H1 (cell line): ENCODE measurements at regions not wholly inside any gene's neighbourhood (a gene's known extent, or its start where the extent isn't known, plus 50 kb on each side); places are given as distances from the start of the nearest gene placed in this dataset.
"Not testable (repeated sequence)": the region's sequence is repeated elsewhere in the genome, so short reads cannot be mapped to it uniquely, and the experiment has no call there.

Experiments
- CTCF ChIA-PET: fragments of 300-600 bp; sonication (Branson Sonifier 250); formaldehyde crosslinking; loops from one replicate; lab custom pipeline; 2021; ENCODE audit not compliant: partially characterized antibody; lab: Charles Lee
- POLR2A ChIA-PET: fragments of 300-600 bp; sonication (Branson Sonifier 250); formaldehyde crosslinking; loops from one replicate; lab custom pipeline; 2021; ENCODE audit warnings: inconsistent platforms; ENCODE audit not compliant: partially characterized antibody; lab: Charles Lee
- DNase-seq, 2 experiments: peaks; one replicate each; pipeline versions ENCODE4 v3.0.0 to v3.0.0-alpha.2; 2010 to 2022; ENCODE audit warnings: low spot score in 2 of 2, low read depth in 1 of 2, mixed read lengths in 1 of 2
- FAIRE-seq: peaks from 2 replicates; lab custom pipeline; 2011; peaks lifted over from hg19 to GRCh38; lab: Jason Lieb, UNC
- H2AFZ ChIP-seq: 2 replicates; pipeline ENCODE4 v1.8.1; 2012; ENCODE audit warnings: low read length, inconsistent platforms
- H2AK5ac ChIP-seq: 2 replicates; pipeline ENCODE4 v1.6.1; 2013; ENCODE audit warnings: low read depth, low read length
- H2BK120ac ChIP-seq: replicated peaks from 2 replicates; pipeline ENCODE3; 2013; ENCODE audit warnings: low read depth, low read length, inconsistent platforms
- H2BK12ac ChIP-seq: 2 replicates; pipeline ENCODE4 v1.6.1; 2013; ENCODE audit warnings: low read depth, low read length
- H2BK15ac ChIP-seq: 2 replicates; pipeline ENCODE4 v1.6.1; 2013; ENCODE audit warnings: low read length
- H2BK20ac ChIP-seq: 2 replicates; pipeline ENCODE4 v1.6.1; 2013; ENCODE audit warnings: low read length
- H2BK5ac ChIP-seq: 2 replicates; pipeline ENCODE4 v1.6.1; 2013; ENCODE audit warnings: low read depth, low read length
- H3K14ac ChIP-seq: 2 replicates; pipeline ENCODE4 v1.6.1; 2013; ENCODE audit warnings: inconsistent platforms; ENCODE audit not compliant: insufficient read length
- H3K18ac ChIP-seq: 2 replicates; pipeline ENCODE4 v1.6.1; 2013; ENCODE audit warnings: low read length; ENCODE audit errors: extremely low read depth
- H3K23ac ChIP-seq: 2 replicates; pipeline ENCODE4 v1.6.1; 2013; ENCODE audit warnings: inconsistent platforms; ENCODE audit not compliant: insufficient read length
- H3K23me2 ChIP-seq: 2 replicates; pipeline ENCODE4 v1.6.1; 2013; ENCODE audit warnings: low read depth, low read length
- H3K27ac ChIP-seq: 2 replicates; pipeline ENCODE4 v1.6.1; 2011; ENCODE audit warnings: low read depth, low read length, inconsistent platforms
- H3K27me3 ChIP-seq, 4 experiments: replicated peaks in 1 of 4; 1 replicate in 1 of 4; 2 replicates in 3 of 4; pipeline versions ENCODE4 v1.6.1 to v1.8.1; 2011 to 2013; ENCODE audit warnings: low read length in 3 of 4, mild to moderate bottlenecking in 3 of 4, inconsistent platforms in 2 of 4, mixed read lengths in 2 of 4, moderate library complexity in 1 of 4; ENCODE audit not compliant: control insufficient read depth in 3 of 4, insufficient read depth in 3 of 4; ENCODE audit errors: extremely low read depth in 1 of 4
- H3K36me3 ChIP-seq, 4 experiments: 2 replicates each; pipeline versions ENCODE4 v1.6.1 to v1.8.1; 2011 to 2013; ENCODE audit warnings: mild to moderate bottlenecking in 4 of 4, low read length in 3 of 4, moderate library complexity in 2 of 4, control low read depth in 1 of 4, inconsistent platforms in 1 of 4; ENCODE audit not compliant: insufficient read depth in 4 of 4, control insufficient read depth in 2 of 4
- H3K4ac ChIP-seq: replicated peaks from 2 replicates; pipeline ENCODE3; 2013; ENCODE audit warnings: low read length, low read depth, mixed read lengths, inconsistent platforms; ENCODE audit not compliant: insufficient read length
- H3K4me1 ChIP-seq, 4 experiments: replicated peaks in 1 of 4; 1 replicate in 1 of 4; 2 replicates in 3 of 4; pipeline versions ENCODE4 v1.6.1 to v1.8.1; 2011 to 2013; ENCODE audit warnings: low read length in 3 of 4, inconsistent platforms in 2 of 4, mixed read lengths in 1 of 4; ENCODE audit not compliant: insufficient read depth in 4 of 4, control insufficient read depth in 3 of 4
- H3K4me2 ChIP-seq, 2 experiments: 2 replicates each; pipeline versions ENCODE4 v1.6.1 to v1.8.1; 2011 to 2013; ENCODE audit warnings: low read depth in 2 of 2, low read length in 2 of 2, control low read depth in 1 of 2, inconsistent platforms in 1 of 2, mild to moderate bottlenecking in 1 of 2; ENCODE audit not compliant: insufficient read depth in 1 of 2
- H3K4me3 ChIP-seq, 4 experiments: fragments of 200-600, 300-600 bp in 1 of 4; sonication (generic), shearing (Covaris generic), sonication (Bioruptor Twin) in 1 of 4; 2 replicates each; pipeline versions ENCODE4 v1.5.1 to v1.8.1; 2011 to 2016; ENCODE audit warnings: low read length in 4 of 4, low read depth in 3 of 4, control low read depth in 2 of 4, inconsistent platforms in 2 of 4, mild to moderate bottlenecking in 2 of 4, mixed read lengths in 1 of 4, moderate library complexity in 1 of 4; ENCODE audit not compliant: insufficient read depth in 2 of 4; ENCODE audit errors: extremely low read depth in 1 of 4
- H3K56ac ChIP-seq: replicated peaks from 2 replicates; pipeline ENCODE3; 2013; ENCODE audit warnings: low read depth, mild to moderate bottlenecking, mixed read lengths, low read length, inconsistent platforms; ENCODE audit not compliant: insufficient read length
- H3K79me1 ChIP-seq: 2 replicates; pipeline ENCODE4 v1.6.1; 2013; ENCODE audit warnings: low read depth, low read length, control low read depth
- H3K79me2 ChIP-seq, 2 experiments: 2 replicates each; pipeline versions ENCODE4 v1.6.1 to v1.8.1; 2012 to 2013; ENCODE audit warnings: low read length in 2 of 2, mild to moderate bottlenecking in 2 of 2, inconsistent platforms in 1 of 2; ENCODE audit not compliant: insufficient read depth in 2 of 2, control insufficient read depth in 1 of 2
- H3K9ac ChIP-seq, 4 experiments: replicated peaks in 1 of 4; 1 replicate in 1 of 4; 2 replicates in 3 of 4; pipeline versions ENCODE4 v1.6.1 to v1.8.1; 2011 to 2013; ENCODE audit warnings: low read depth in 3 of 4, low read length in 3 of 4, control low read depth in 2 of 4, mild to moderate bottlenecking in 2 of 4, moderate library complexity in 2 of 4, inconsistent platforms in 1 of 4; ENCODE audit errors: extremely low read depth in 1 of 4
- H3K9me3 ChIP-seq, 2 experiments: 2 replicates each; pipeline versions ENCODE4 v1.6.1 to v1.8.1; 2012 to 2013; ENCODE audit warnings: mild to moderate bottlenecking in 2 of 2, moderate library complexity in 2 of 2, control low read depth in 1 of 2, inconsistent platforms in 1 of 2, low read depth in 1 of 2, low read length in 1 of 2, mixed read lengths in 1 of 2; ENCODE audit not compliant: insufficient read depth in 2 of 2
- H4K20me1 ChIP-seq, 2 experiments: replicated peaks in 1 of 2; 2 replicates each; pipeline versions ENCODE3 to v1.8.1; 2011 to 2013; ENCODE audit warnings: inconsistent platforms in 2 of 2, low read length in 2 of 2, mild to moderate bottlenecking in 1 of 2; ENCODE audit not compliant: insufficient read depth in 2 of 2, control insufficient read depth in 1 of 2
- H4K5ac ChIP-seq: 2 replicates; pipeline ENCODE4 v1.6.1; 2013; ENCODE audit warnings: low read length, low read depth, mixed read lengths, inconsistent platforms; ENCODE audit not compliant: insufficient read length
- H4K8ac ChIP-seq: 2 replicates; pipeline ENCODE4 v1.8.0; 2013; ENCODE audit warnings: mild to moderate bottlenecking, moderate library complexity, low read length, inconsistent platforms; ENCODE audit not compliant: insufficient read depth; ENCODE audit errors: extremely low read depth
- H4K91ac ChIP-seq: replicated peaks from 2 replicates; pipeline ENCODE3; 2013; ENCODE audit warnings: low read length, mixed read lengths, inconsistent platforms; ENCODE audit not compliant: insufficient read length
- whole genome bisulfite sequencing, 2 experiments: shearing (Covaris generic) in 1 of 2; methylation state at CpG; one replicate each; pipeline versions ENCODE4 v1.1.6 to v1.1.7; 2013 to 2015; ENCODE audit warnings: low lambda C conversion rate in 2 of 2, mixed read lengths in 2 of 2, inconsistent platforms in 1 of 2, low coverage in 1 of 2, missing lambda C conversion rate in 1 of 2; ENCODE audit not compliant: insufficient replicate concordance in 2 of 2, insufficient coverage in 1 of 2, insufficient read length in 1 of 2; ENCODE audit errors: extremely low coverage in 1 of 2, missing lambda C conversion rate in 1 of 2; 5-methylcytosine and 5-hydroxymethylcytosine counted together

GRCh38 chr12:23253910-23254309, 628.9 kb downstream of the ETNK1 start:
- H3K18ac ChIP-seq, H2BK20ac ChIP-seq, FAIRE-seq, H3K4me1 ChIP-seq, H4K8ac ChIP-seq, H2BK15ac ChIP-seq, H3K79me2 ChIP-seq, DNase-seq, H3K27ac ChIP-seq, H3K79me1 ChIP-seq, H3K36me3 ChIP-seq, H3K4me3 ChIP-seq, H3K27me3 ChIP-seq, H4K20me1 ChIP-seq, POLR2A ChIA-PET, H3K14ac ChIP-seq, H3K23me2 ChIP-seq, H3K9me3 ChIP-seq, H2BK12ac ChIP-seq, H3K23ac ChIP-seq, H2BK120ac ChIP-seq, H3K4me2 ChIP-seq, H2BK5ac ChIP-seq, H2AK5ac ChIP-seq, H4K91ac ChIP-seq, H4K5ac ChIP-seq, H3K4ac ChIP-seq, H2AFZ ChIP-seq, H3K9ac ChIP-seq, H3K56ac ChIP-seq: not testable (repeated sequence)
- 85% methylated on average over 5 of the region's 6 CpGs; no CpG with 5 or more reads in 1 of the 2 experiments for WGBS, 2 experiments
- CTCF ChIA-PET, result interaction anchor here (1.0 kb wide), 1 partner anchor 11 kb away, joined by 3 read pairs; no protein-coding TSS in a partner anchor
